SK-N-SH (cell line): ENCODE measurements at regions not wholly inside any gene's neighbourhood (a gene's known extent, or its start where the extent isn't known, plus 50 kb on each side); places are given as distances from the start of the nearest gene placed in this dataset.

Experiments used
- CTCF ChIA-PET: fragments of 300-600, 350-600 bp; formaldehyde crosslinking; extraction: SDS; loops from one replicate; lab custom pipeline; 2021; lab: Yijun Ruan, JAX
- POLR2A ChIA-PET: fragments of 350-600 bp; sonication (Branson Sonifier 250); formaldehyde crosslinking; extraction: SDS; loops from one replicate; lab custom pipeline; 2020; ENCODE audit warnings: antibody characterized with exemption, inconsistent platforms; lab: Yijun Ruan, JAX
- DNase-seq: peaks from one replicate; pipeline ENCODE4 v3.0.0; 2012
- H2AFZ ChIP-seq: fragments of 200-600 bp; sonication (generic); 2 replicates; pipeline ENCODE4 v1.8.1; 2016; ENCODE audit warnings: antibody characterized with exemption, mild to moderate bottlenecking, low read depth
- H3F3A ChIP-seq: fragments of 200-600 bp; sonication (generic); replicated peaks from 2 replicates; pipeline ENCODE3; 2016; ENCODE audit warnings: antibody characterized with exemption, mild to moderate bottlenecking; ENCODE audit not compliant: insufficient read depth
- H3K27ac ChIP-seq, 2 experiments: fragments of 200-500 bp in 1 of 2; fragments of 200-600 bp in 1 of 2; sonication (Bioruptor generic) in 1 of 2; sonication (generic), shearing (Covaris generic) in 1 of 2; 2 replicates each; pipeline versions ENCODE4 v1.5.1 to v1.6.1; 2014 to 2016; ENCODE audit warnings: low read depth in 2 of 2, inconsistent platforms in 1 of 2, low read length in 1 of 2, mild to moderate bottlenecking in 1 of 2, mixed read lengths in 1 of 2
- H3K27me3 ChIP-seq: fragments of 200-600 bp; sonication (generic), shearing (Covaris generic); 2 replicates; pipeline ENCODE4 v1.6.1; 2016; ENCODE audit warnings: mixed run types; ENCODE audit not compliant: insufficient read depth
- H3K36me3 ChIP-seq, 2 experiments: fragments of 200-500 bp in 1 of 2; fragments of 200-600 bp in 1 of 2; sonication (Bioruptor generic) in 1 of 2; sonication (generic) in 1 of 2; replicated peaks in 1 of 2; 2 replicates each; pipeline versions ENCODE3 to v1.5.1; 2014 to 2016; ENCODE audit warnings: low read length in 1 of 2, mild to moderate bottlenecking in 1 of 2; ENCODE audit not compliant: insufficient read depth in 2 of 2, control insufficient read depth in 1 of 2
- H3K4me1 ChIP-seq, 2 experiments: fragments of 200-500 bp in 1 of 2; fragments of 200-600 bp in 1 of 2; sonication (Bioruptor generic) in 1 of 2; sonication (generic), shearing (Covaris generic) in 1 of 2; 2 replicates each; pipeline versions ENCODE4 v1.5.1 to v1.6.1; 2014 to 2016; ENCODE audit warnings: low read depth in 1 of 2, low read length in 1 of 2, mixed run types in 1 of 2; ENCODE audit not compliant: insufficient read depth in 2 of 2, control insufficient read depth in 1 of 2
- H3K4me2 ChIP-seq: fragments of 200-600 bp; sonication (generic), shearing (Covaris generic); 2 replicates; pipeline ENCODE4 v1.6.1; 2017; ENCODE audit warnings: mixed run types
- H3K4me3 ChIP-seq, 2 experiments: fragments of 200-500 bp in 1 of 2; fragments of 200-600 bp in 1 of 2; sonication (Bioruptor generic) in 1 of 2; sonication (generic), shearing (Covaris generic) in 1 of 2; 2 replicates each; pipeline versions ENCODE4 v1.5.1 to v1.8.1; 2014 to 2016; ENCODE audit warnings: low read depth in 2 of 2, inconsistent platforms in 1 of 2, low read length in 1 of 2, mild to moderate bottlenecking in 1 of 2, mixed read lengths in 1 of 2, moderate library complexity in 1 of 2
- H3K79me2 ChIP-seq: fragments of 200-600 bp; sonication (generic); 2 replicates; pipeline ENCODE4 v1.8.1; 2017; ENCODE audit warnings: mild to moderate bottlenecking; ENCODE audit not compliant: insufficient read depth
- H3K9ac ChIP-seq: fragments of 200-600 bp; sonication (generic); 2 replicates; pipeline ENCODE4 v1.6.1; 2017; ENCODE audit warnings: mixed run types
- H3K9me2 ChIP-seq: fragments of 200-600 bp; sonication (generic); 2 replicates; pipeline ENCODE4 v1.6.1; 2017; ENCODE audit warnings: mixed run types
- H3K9me3 ChIP-seq: fragments of 200-600 bp; sonication (generic); 2 replicates; pipeline ENCODE4 v1.6.1; 2017; ENCODE audit warnings: mixed run types, mild to moderate bottlenecking, moderate library complexity
- H4K20me1 ChIP-seq: fragments of 200-600 bp; sonication (generic); 2 replicates; pipeline ENCODE4 v1.6.1; 2017; ENCODE audit warnings: mild to moderate bottlenecking, mixed run types; ENCODE audit not compliant: insufficient read depth
- CHD2 ChIP-seq: fragments of 150-350 bp; IDR thresholded peaks from 2 replicates; pipeline ENCODE4 v1.6.1; 2018; ENCODE audit warnings: low read length; ENCODE audit not compliant: partially characterized antibody
- EP300 ChIP-seq, 2 experiments: IDR thresholded peaks; 2 replicates each; pipeline versions ENCODE4 v1.4.0 to v1.6.1; 2012; ENCODE audit warnings: borderline replicate concordance in 1 of 2, low read depth in 1 of 2, low read length in 1 of 2
- FOSL2 ChIP-seq: IDR thresholded peaks from 2 replicates; pipeline ENCODE4 v1.4.0; 2012; ENCODE audit warnings: low read depth, mild to moderate bottlenecking, moderate library complexity, borderline replicate concordance
- FOXM1 ChIP-seq: IDR thresholded peaks from 2 replicates; pipeline ENCODE4 v1.4.0; 2012; ENCODE audit warnings: low read depth, mild to moderate bottlenecking
- GABPA ChIP-seq: IDR thresholded peaks from 2 replicates; pipeline ENCODE4 v1.4.0; 2012; ENCODE audit warnings: low read depth, mild to moderate bottlenecking
- GATA2 ChIP-seq: sonication (generic); formaldehyde crosslinking; IDR thresholded peaks from 2 replicates; pipeline ENCODE4 v1.5.0; 2020; ENCODE audit warnings: mild to moderate bottlenecking, missing genetic modification reagents
- JUND ChIP-seq: IDR thresholded peaks from 2 replicates; pipeline ENCODE4 v1.4.0; 2012
- MEF2A ChIP-seq: IDR thresholded peaks from 2 replicates; pipeline ENCODE4 v1.4.0; 2012; ENCODE audit warnings: low read depth, borderline replicate concordance
- NFIC ChIP-seq: IDR thresholded peaks from 2 replicates; pipeline ENCODE4 v1.4.0; 2012; ENCODE audit warnings: borderline replicate concordance
- NRF1 ChIP-seq: IDR thresholded peaks from 2 replicates; pipeline ENCODE4 v1.6.1; 2012; ENCODE audit warnings: low read depth, mild to moderate bottlenecking, low read length
- POLR2AphosphoS5 ChIP-seq: IDR thresholded peaks from 2 replicates; pipeline ENCODE4 v1.6.1; 2012; ENCODE audit warnings: low read depth, low read length
- RAD21 ChIP-seq: IDR thresholded peaks from 2 replicates; pipeline ENCODE4 v1.6.1; 2012; ENCODE audit warnings: mild to moderate bottlenecking, low read length
- RCOR1 ChIP-seq: fragments of 150-350 bp; IDR thresholded peaks from 2 replicates; pipeline ENCODE4 v1.6.1; 2017; ENCODE audit warnings: antibody characterized with exemption, low read length
- RXRA ChIP-seq: IDR thresholded peaks from 2 replicates; pipeline ENCODE4 v1.4.0; 2012; ENCODE audit warnings: low read depth, mild to moderate bottlenecking, borderline replicate concordance
- SIN3A ChIP-seq: IDR thresholded peaks from 2 replicates; pipeline ENCODE4 v1.6.1; 2012; ENCODE audit warnings: low read depth, mild to moderate bottlenecking, low read length, moderate library complexity, borderline replicate concordance
- SMC3 ChIP-seq: IDR thresholded peaks from 2 replicates; pipeline ENCODE4 v1.6.1; 2012; ENCODE audit warnings: low read depth, low read length, improper control_type of control experiment
- TAF1 ChIP-seq: IDR thresholded peaks from 2 replicates; pipeline ENCODE4 v1.6.1; 2012; ENCODE audit warnings: low read depth, mild to moderate bottlenecking, low read length, moderate library complexity, borderline replicate concordance
- TCF12 ChIP-seq: IDR thresholded peaks from 2 replicates; pipeline ENCODE4 v1.4.0; 2012
- TEAD4 ChIP-seq: IDR thresholded peaks from 2 replicates; pipeline ENCODE4 v1.4.0; 2012; ENCODE audit warnings: mild to moderate bottlenecking, borderline replicate concordance; ENCODE audit not compliant: insufficient read depth
- YY1 ChIP-seq: IDR thresholded peaks from 2 replicates; pipeline ENCODE4 v1.4.0; 2012; ENCODE audit warnings: low read depth, mild to moderate bottlenecking
- WGBS: methylation state at CpG from one replicate; pipeline ENCODE4 v1.1.6; 2017; ENCODE audit warnings: low lambda C conversion rate; 5-methylcytosine and 5-hydroxymethylcytosine counted together
- TF ChIP-seq, protein P1 (sequence below): IDR thresholded peaks from 2 replicates; pipeline ENCODE4 v1.4.0; 2012; ENCODE audit warnings: low read depth, borderline replicate concordance
- TF ChIP-seq, protein P2 (sequence below): IDR thresholded peaks from 2 replicates; pipeline ENCODE4 v1.4.0; 2012; ENCODE audit warnings: low read depth
- TF ChIP-seq, protein P3 (sequence below): IDR thresholded peaks from 2 replicates; pipeline ENCODE4; 2012
- TF ChIP-seq, protein P4 (sequence below): fragments of 200-600 bp; sonication (generic); IDR thresholded peaks from 2 replicates; pipeline ENCODE4 v1.6.1; 2017; ENCODE audit warnings: antibody characterized with exemption, mild to moderate bottlenecking, moderate library complexity

DNA sequence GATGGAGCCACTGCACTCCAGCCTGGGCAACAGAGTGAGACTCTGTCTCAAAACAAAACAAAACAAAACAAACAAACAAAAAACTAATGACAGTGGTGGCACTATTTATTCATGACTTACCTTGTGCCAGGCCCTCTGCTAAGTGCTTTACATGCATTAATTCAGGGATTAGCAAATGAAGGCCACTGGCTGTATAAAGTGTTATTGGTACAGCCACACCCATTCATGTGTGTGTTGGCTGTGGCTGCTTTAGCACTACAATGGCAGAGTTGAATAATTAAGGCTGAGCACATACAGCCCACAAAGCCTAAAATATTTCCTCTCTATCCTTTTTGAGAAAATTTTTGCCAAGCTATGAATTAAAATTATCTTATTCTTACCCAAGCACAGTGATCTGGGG is 531.8 kb upstream of the CDH5 start:
- Histone ChIP-seq H3K9me3 (no peaks in the 10 kb centered on the region), H3K9ac (no peak overlapping the region), H3K27ac (no peak overlapping the region), H4K20me1 (no peaks in the 10 kb centered on the region), H3K9me2 (no peaks in the 10 kb centered on the region), H3K4me3 (no peak overlapping the region), H3F3A (peaks cover 3% of the 10 kb centered on the region), H3K27me3 (no peaks in the 10 kb centered on the region), H2AFZ (no peak overlapping the region), H3K36me3 (no peaks in the 10 kb centered on the region), H3K4me2 (no peak overlapping the region), H3K79me2 (no peaks in the 10 kb centered on the region), H3K4me1 (peaks cover 4 to 24% of the 10 kb centered on the region in 2 experiments; a peak in 3 of 4 replicates)
- no peak for TF ChIP-seq FOXM1
- TF ChIP-seq JUND, result no peak
- no peak for TF ChIP-seq POLR2AphosphoS5
- TF ChIP-seq RAD21, result no peak
- no peak for TF ChIP-seq RCOR1
- no peak for TF ChIP-seq GABPA
- TF ChIP-seq YY1, result no peak
- no peak for TF ChIP-seq SIN3A
- TF ChIP-seq TAF1, result no peak
- TF ChIP-seq, protein P1, sequence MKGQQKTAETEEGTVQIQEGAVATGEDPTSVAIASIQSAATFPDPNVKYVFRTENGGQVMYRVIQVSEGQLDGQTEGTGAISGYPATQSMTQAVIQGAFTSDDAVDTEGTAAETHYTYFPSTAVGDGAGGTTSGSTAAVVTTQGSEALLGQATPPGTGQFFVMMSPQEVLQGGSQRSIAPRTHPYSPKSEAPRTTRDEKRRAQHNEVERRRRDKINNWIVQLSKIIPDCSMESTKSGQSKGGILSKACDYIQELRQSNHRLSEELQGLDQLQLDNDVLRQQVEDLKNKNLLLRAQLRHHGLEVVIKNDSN, result no peak
- TF ChIP-seq, protein P2, sequence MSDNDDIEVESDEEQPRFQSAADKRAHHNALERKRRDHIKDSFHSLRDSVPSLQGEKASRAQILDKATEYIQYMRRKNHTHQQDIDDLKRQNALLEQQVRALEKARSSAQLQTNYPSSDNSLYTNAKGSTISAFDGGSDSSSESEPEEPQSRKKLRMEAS, result no peak
- no peak for DNase-seq
- CTCF ChIA-PET, result no interaction called here
- POLR2A ChIA-PET, result interaction anchor here (0.6 kb wide), 1 partner anchor 336 kb away, joined by 6 read pairs; no protein-coding TSS in a partner anchor

DNA sequence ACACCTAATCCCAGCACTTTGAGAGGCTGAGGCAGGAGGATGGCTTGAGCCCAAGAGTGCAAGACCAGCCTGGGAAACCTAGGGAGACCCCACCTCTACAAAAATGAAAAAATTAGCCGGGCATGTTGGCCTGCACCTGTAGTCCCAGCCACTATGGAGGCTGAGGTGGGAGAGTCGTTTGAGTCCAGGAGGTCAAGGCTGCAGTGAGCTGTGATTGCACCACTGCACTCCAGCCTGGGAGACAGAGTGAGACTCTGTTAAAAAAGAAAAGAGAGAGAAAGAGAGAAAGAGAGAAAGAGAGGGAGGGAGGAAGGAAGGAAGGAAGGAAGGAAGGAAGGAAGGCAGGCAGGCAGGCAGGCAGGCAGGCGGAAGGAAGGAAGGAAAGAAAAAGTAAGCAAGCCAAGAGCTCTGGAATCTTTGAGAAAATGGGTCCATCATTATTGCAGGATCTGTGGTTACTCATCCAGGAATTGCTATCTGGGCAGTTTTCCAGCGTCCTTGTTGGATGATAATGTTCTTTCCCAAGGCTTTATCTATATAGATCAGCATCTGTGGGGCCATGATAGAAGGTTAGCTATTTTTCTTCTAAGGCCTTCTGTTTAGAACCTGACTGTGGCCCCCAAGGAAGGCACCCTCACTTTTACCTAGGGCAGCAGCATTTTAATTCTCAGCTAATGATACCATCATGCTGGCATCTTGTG is 533.2 kb upstream of the CDH5 start:
- Histone ChIP-seq H4K20me1 (no peaks in the 10 kb centered on the region), H3K27ac (peak overlapping the region; percentile 51 to 63; a peak in 3 of 4 replicates), H3K79me2 (no peaks in the 10 kb centered on the region), H3K9me3 (no peaks in the 10 kb centered on the region), H3K4me3 (no peak overlapping the region), H3F3A (peaks cover 3% of the 10 kb centered on the region), H3K9me2 (no peaks in the 10 kb centered on the region), H3K9ac (no peak overlapping the region), H2AFZ (no peak overlapping the region), H3K4me2 (0 out of 2 replicates have a peak overlapping the region, but pooled peaks have one; percentile 11), H3K36me3 (no peaks in the 10 kb centered on the region), H3K4me1 (peaks cover 4 to 24% of the 10 kb centered on the region in 2 experiments; a peak in 3 of 4 replicates), H3K27me3 (no peaks in the 10 kb centered on the region)
- POLR2A ChIA-PET, result no interaction called here
- TF ChIP-seq CHD2, result peak; percentile 34
- 0 out of 2 replicates have a peak, but pooled peaks have one; percentile 3 for TF ChIP-seq SMC3
- no peak for TF ChIP-seq MEF2A
- no peak for TF ChIP-seq RXRA
- 0 out of 2 replicates have a peak, but pooled peaks have one; percentile 28 for TF ChIP-seq TEAD4
- peak; percentile 62 for TF ChIP-seq JUND
- no peak for TF ChIP-seq SIN3A
- TF ChIP-seq, protein P3, sequence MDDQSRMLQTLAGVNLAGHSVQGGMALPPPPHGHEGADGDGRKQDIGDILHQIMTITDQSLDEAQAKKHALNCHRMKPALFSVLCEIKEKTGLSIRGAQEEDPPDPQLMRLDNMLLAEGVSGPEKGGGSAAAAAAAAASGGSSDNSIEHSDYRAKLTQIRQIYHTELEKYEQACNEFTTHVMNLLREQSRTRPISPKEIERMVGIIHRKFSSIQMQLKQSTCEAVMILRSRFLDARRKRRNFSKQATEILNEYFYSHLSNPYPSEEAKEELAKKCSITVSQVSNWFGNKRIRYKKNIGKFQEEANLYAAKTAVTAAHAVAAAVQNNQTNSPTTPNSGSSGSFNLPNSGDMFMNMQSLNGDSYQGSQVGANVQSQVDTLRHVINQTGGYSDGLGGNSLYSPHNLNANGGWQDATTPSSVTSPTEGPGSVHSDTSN, result peak; percentile 25; the same call in 1 of the 2 replicates
- TF ChIP-seq FOSL2, result peak; percentile 54; the same call in 1 of the 2 replicates
- TF ChIP-seq, protein P4, sequence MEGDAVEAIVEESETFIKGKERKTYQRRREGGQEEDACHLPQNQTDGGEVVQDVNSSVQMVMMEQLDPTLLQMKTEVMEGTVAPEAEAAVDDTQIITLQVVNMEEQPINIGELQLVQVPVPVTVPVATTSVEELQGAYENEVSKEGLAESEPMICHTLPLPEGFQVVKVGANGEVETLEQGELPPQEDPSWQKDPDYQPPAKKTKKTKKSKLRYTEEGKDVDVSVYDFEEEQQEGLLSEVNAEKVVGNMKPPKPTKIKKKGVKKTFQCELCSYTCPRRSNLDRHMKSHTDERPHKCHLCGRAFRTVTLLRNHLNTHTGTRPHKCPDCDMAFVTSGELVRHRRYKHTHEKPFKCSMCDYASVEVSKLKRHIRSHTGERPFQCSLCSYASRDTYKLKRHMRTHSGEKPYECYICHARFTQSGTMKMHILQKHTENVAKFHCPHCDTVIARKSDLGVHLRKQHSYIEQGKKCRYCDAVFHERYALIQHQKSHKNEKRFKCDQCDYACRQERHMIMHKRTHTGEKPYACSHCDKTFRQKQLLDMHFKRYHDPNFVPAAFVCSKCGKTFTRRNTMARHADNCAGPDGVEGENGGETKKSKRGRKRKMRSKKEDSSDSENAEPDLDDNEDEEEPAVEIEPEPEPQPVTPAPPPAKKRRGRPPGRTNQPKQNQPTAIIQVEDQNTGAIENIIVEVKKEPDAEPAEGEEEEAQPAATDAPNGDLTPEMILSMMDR, result no peak
- peak; percentile 79 for TF ChIP-seq TCF12
- TF ChIP-seq NRF1, result no peak
- peak; percentile 71; the same call in 1 of the 2 replicates for TF ChIP-seq GATA2
- peak; percentile 82 for TF ChIP-seq RCOR1
- peak; percentile 36; the same call in 1 of the 2 replicates for TF ChIP-seq POLR2AphosphoS5
- peak; percentile 86; the same call in 1 of the 2 replicates for TF ChIP-seq NFIC
- peak; percentile 77 to 83 for TF ChIP-seq EP300 (IDR thresholded peaks at IDR 0.05; ENCODE audit: borderline replicate concordance in 1 of 2, low read depth in 1 of 2, low read length in 1 of 2)
- no peak for TF ChIP-seq TAF1
- DNase-seq, result peak; percentile 53
- WGBS, result 7% methylated on average over 4 of the region's 4 CpGs
- CTCF ChIA-PET, result interaction anchor here (1.5 kb wide), 1 partner anchor 22 kb away, joined by 4 read pairs; no protein-coding TSS in a partner anchor
